H7 (cell line): ENCODE measurements at regions not wholly inside any gene's neighbourhood (a gene's known extent, or its start where the extent isn't known, plus 50 kb on each side); places are given as distances from the start of the nearest gene placed in this dataset.
"Not testable (repeated sequence)": the region's sequence is repeated elsewhere in the genome, so short reads cannot be mapped to it uniquely, and the experiment has no call there.

Experiments used
- DNase-seq: peaks from one replicate; pipeline ENCODE4 v3.0.0; 2012
- H3K27me3 ChIP-seq: 2 replicates; pipeline ENCODE4 v1.6.0; 2011; ENCODE audit warnings: mild to moderate bottlenecking, low read length; ENCODE audit not compliant: control insufficient read depth, insufficient read depth
- H3K36me3 ChIP-seq: replicated peaks from 2 replicates; pipeline ENCODE4 v1.5.1; 2011; ENCODE audit warnings: low read length; ENCODE audit not compliant: control insufficient read depth, insufficient read depth
- H3K4me3 ChIP-seq: 2 replicates; pipeline ENCODE4 v1.5.1; 2011; ENCODE audit warnings: low read depth, mild to moderate bottlenecking, control low read depth, low read length, moderate library complexity; ENCODE audit not compliant: insufficient read depth

- DNase-seq: no peak
- no peaks in the 10 kb centered on the region for H3K27me3 ChIP-seq
- H3K36me3 ChIP-seq: no peaks in the 10 kb centered on the region
- H3K4me3 ChIP-seq: no peak overlapping the region
These were observed 162.0 kb upstream of the RMP24 start for GRCh38 chr18:35810520-35810919.

DNA sequence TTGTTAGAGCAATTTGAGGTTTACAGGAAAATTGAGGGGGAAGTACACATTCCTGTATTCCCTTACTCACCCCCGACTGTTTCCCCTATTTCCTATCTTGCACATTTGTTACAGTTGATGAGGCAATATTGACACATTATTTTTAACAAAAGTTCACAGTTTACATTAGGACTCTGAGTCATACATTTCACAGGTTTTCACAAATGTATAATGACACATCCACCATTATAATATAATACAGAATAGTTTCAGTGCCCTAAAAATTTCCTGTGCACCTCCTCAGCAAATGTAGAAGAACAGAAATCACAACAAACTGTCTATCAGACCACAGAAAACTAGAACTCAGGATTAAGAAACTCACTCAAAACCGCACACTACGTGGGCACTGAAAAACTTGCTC lies 160.6 kb upstream of the RMP24 start:
- H3K27me3 ChIP-seq: no peaks in the 10 kb centered on the region
- no peak for DNase-seq
- H3K36me3 ChIP-seq: no peaks in the 10 kb centered on the region
- H3K4me3 ChIP-seq: no peak overlapping the region

DNA sequence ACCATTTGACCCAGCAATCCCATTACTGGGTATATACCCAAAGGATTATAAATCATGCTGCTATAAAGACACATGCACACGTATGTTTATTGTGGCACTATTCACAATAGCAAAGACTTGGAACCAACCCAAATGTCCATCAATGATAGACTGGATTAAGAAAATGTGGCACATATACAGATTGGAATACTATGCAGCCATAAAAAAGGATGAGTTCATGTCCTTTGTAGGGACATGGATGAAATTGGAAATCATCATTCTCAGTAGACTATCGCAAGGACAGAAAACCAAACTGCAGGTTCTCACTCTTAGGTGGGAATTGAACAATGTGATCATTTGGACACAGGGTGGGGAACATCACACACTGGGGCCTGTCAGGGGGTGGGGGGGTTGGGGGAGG lies 157.5 kb upstream of the RMP24 start:
- DNase-seq, H3K36me3 ChIP-seq, H3K27me3 ChIP-seq, H3K4me3 ChIP-seq: not testable (repeated sequence)

DNA sequence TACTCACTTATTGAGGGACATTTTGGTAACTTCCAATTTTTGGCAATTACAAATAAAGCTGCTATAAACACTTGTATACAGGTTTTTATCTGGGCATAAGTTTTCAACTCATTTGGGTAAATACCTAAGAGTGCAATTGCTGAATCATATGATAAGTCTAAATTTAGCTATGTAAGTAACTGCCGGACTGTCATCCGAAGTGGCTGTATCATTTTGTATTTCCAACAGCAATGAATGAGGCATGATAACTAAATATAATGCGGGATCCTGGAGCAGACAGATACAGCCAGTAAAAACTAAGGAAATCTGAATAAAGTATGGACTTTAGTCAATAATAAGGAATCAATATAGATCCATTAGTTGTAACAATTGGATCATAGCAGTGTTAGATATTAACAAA lies 156.5 kb upstream of the RMP24 start:
- no peaks in the 10 kb centered on the region for H3K27me3 ChIP-seq
- H3K4me3 ChIP-seq: no peak overlapping the region
- H3K36me3 ChIP-seq: no peaks in the 10 kb centered on the region
- DNase-seq: no peak

GRCh38 chr18:35817604-35818352 lies 154.7 kb upstream of the RMP24 start:
- Histone ChIP-seq H3K36me3 (no peaks in the 10 kb centered on the region), H3K4me3 (no peak overlapping the region), H3K27me3 (no peaks in the 10 kb centered on the region)
- peak; percentile 15 for DNase-seq

DNA sequence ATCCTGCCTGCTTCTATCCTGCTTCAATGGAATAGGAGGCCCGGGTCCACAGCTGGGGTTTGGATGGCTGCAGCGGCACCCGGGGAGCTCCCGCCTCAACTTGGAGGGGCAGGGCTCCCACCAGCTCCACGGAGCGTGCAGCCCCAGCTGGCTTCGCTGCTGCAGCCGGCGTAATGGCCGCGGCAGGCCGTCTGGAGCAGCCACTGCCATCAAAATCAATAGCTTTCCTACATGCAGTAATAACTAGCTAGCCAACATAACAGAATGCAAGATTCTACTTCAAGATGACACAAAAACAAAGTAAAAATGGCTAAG lies 154.2 kb upstream of the RMP24 start:
- no peaks in the 10 kb centered on the region for H3K36me3 ChIP-seq
- peak; percentile 26 for DNase-seq
- H3K27me3 ChIP-seq: no peaks in the 10 kb centered on the region
- no peak overlapping the region for H3K4me3 ChIP-seq

DNA sequence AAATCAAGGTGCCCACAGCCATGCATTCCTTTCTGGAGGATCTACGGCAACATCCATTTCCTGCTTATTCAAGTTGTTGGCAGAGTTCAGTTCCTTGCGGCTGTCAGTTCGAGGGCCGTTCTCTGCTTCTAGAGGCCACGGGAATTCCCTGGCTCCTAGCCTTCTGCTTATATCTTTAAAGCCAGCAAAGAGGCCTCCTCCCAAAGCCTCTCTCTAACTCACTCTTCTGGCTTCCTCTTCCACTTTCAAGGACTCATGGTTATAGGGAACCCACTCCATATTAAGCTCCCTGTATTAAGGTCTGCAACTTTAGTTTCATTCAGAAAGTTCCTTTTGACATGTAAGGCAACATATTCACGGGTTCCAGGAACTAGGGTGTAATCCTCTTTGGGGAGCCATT lies 150.1 kb upstream of the RMP24 start:
- H3K36me3 ChIP-seq: no peaks in the 10 kb centered on the region
- H3K27me3 ChIP-seq: no peaks in the 10 kb centered on the region
- DNase-seq: no peak
- H3K4me3 ChIP-seq: no peak overlapping the region

DNA sequence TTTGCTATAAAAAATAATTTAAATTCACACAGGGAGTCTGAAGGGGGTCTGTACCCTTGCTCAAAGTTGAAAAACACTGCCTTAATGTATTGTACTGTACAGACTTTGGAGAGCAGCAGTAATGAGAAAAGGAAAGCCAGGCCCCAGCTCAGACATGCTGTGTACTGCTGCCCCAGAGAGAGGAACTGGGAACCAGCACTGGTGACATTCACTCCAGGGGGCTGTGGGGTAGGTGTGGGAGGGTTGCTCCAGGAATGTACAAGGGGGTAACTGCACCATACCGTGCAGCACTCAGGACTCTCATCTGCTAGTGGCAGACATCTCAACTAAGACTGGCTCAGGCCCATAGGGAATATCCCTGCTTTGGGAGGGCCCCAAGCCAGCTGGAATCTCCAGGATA lies 146.0 kb upstream of the RMP24 start:
- Histone ChIP-seq H3K36me3 (no peaks in the 10 kb centered on the region), H3K4me3 (no peak overlapping the region), H3K27me3 (no peaks in the 10 kb centered on the region)
- DNase-seq: no peak

GRCh38 chr18:35827275-35827902 lies 145.1 kb upstream of the RMP24 start:
- no peaks in the 10 kb centered on the region for H3K36me3 ChIP-seq
- no peak overlapping the region for H3K4me3 ChIP-seq
- no peaks in the 10 kb centered on the region for H3K27me3 ChIP-seq
- DNase-seq: peak; percentile 55

- no peak overlapping the region for H3K4me3 ChIP-seq
- no peak for DNase-seq
- H3K27me3 ChIP-seq: no peaks in the 10 kb centered on the region
- H3K36me3 ChIP-seq: no peaks in the 10 kb centered on the region
These were observed 144.6 kb upstream of the RMP24 start for GRCh38 chr18:35827903-35828275.

DNA sequence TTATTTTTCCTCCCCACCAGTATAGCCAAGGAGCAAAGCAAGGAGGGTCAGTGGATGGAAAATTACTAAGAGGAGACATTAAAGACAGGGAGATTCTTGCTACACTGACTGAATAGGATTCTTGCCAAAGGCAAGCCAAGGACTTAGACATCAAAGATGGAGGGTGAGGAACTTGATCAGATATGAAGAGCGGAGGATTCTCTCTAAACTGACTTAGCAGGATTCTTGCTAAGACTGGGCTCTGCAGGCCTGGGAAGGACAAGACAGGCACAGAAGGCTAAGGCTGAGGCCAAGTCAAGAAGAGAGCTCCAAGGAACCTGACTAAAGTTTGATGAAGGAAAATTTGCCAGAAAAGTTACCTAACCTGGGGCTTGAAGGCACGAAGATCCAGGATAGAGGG lies 143.9 kb upstream of the RMP24 start:
- Histone ChIP-seq H3K4me3 (no peak overlapping the region), H3K27me3 (no peaks in the 10 kb centered on the region), H3K36me3 (no peaks in the 10 kb centered on the region)
- no peak for DNase-seq

DNA sequence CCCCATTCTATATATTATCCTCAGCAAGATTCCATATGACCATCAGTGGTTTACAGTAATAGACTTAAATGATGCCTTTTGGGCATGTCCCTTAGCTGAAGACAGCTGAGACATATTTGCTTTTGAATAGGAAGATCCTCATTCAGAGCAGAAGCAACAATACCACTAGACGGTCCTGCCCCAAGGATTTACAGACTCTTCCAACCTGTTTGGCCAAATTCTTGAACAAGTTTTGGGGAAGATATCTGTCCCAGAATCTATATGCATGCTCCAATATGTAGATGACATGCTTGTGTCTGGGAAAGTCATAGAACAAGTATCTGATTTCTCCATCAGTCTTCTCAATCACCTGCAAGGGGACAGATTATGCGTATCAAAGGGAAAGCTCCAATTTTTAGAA lies 137.1 kb upstream of the RMP24 start:
- Histone ChIP-seq H3K4me3 (no peak overlapping the region), H3K36me3 (no peaks in the 10 kb centered on the region), H3K27me3 (no peaks in the 10 kb centered on the region)
- no peak for DNase-seq

GRCh38 chr18:35835833-35836232 lies 136.6 kb upstream of the RMP24 start:
- no peak overlapping the region for H3K4me3 ChIP-seq
- no peaks in the 10 kb centered on the region for H3K27me3 ChIP-seq
- no peak for DNase-seq
- H3K36me3 ChIP-seq: no peaks in the 10 kb centered on the region

GRCh38 chr18:35836932-35837331 lies 135.5 kb upstream of the RMP24 start:
- Histone ChIP-seq H3K27me3 (no peaks in the 10 kb centered on the region), H3K4me3 (no peak overlapping the region), H3K36me3 (no peaks in the 10 kb centered on the region)
- DNase-seq: no peak

- no peaks in the 10 kb centered on the region for H3K36me3 ChIP-seq
- no peak overlapping the region for H3K4me3 ChIP-seq
- DNase-seq: no peak
- no peaks in the 10 kb centered on the region for H3K27me3 ChIP-seq
These were observed 134.5 kb upstream of the RMP24 start for GRCh38 chr18:35837922-35838496.
